HG03135 (cell line): ENCODE measurements at regions not wholly inside any gene's neighbourhood (a gene's known extent, or its start where the extent isn't known, plus 50 kb on each side); places are given as distances from the start of the nearest gene placed in this dataset.

Source experiments
- ATAC-seq: cut with Tn5 transposase; IDR thresholded peaks from one replicate; pipeline ENCODE4 v1.9.1; 2021; ENCODE audit warnings: mild to moderate bottlenecking, moderate library complexity; ENCODE audit not compliant: unreplicated experiment

- no peak for ATAC-seq
These were observed 256.9 kb downstream of the ATXN7L3B start for GRCh38 chr12:74794522-74794921.

GRCh38 chr12:74801625-74802024 is 264.0 kb downstream of the ATXN7L3B start:
- ATAC-seq: no peak

DNA sequence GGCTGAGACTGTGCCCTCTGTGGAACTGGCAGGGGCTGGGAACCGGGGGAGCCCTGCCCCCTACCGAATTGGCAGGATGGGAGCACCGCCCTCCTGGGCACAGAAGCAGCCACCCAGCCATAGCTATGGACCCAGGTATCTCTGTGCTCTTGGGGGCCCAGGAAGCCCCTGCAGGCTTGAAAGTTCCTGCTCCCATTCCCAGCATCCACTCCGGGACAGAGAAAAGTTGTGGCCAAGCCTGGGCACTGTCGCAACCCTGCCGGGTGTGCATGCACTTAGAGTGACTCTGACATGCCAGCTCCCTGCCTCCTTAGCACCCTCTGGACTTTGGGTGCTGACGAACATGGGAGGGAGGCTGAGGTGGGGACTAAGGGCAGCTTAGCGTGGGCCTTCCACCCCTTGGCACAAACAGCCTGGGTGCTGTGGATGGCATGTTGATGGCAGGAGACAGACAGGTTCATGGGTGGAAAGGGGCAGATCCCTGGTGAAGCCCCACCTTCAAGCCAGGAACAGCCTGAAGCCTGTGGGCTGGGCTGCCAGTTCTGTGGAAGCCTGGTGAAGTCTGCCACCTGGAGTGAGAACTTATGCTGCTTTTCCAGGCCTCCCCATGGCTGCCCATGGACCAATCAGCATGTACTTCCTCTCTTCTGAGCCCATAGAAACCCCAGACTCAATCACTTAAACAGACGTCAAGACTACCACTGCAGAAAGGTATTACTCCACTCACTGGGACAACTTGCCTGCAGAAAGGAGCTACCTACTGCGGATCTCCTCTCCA is 279.0 kb downstream of the ATXN7L3B start:
- ATAC-seq: no peak

DNA sequence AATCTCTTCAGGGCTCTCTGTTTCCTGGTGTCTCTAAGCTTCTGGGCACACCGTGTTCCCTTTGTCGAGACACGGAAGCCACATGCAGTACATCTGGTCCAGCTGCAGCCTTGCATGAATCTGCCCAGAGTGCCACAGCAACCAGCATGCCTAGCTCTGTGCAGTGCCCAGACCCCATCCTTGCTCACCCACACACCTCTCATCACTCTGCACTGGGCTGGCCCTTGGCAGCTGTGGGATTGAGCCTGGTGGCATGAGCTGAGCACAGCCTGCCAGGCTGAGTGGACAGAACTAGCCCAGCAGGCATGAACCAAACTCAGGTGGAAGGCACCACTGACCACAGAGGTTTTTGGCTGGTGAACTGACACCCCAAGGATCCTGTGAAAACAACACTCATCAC is 279.9 kb downstream of the ATXN7L3B start:
- no peak for ATAC-seq

- ATAC-seq: no peak
These were observed 280.8 kb downstream of the ATXN7L3B start for GRCh38 chr12:74818412-74818811.

GRCh38 chr12:74820324-74820723 is 282.7 kb downstream of the ATXN7L3B start:
- ATAC-seq: no peak

DNA sequence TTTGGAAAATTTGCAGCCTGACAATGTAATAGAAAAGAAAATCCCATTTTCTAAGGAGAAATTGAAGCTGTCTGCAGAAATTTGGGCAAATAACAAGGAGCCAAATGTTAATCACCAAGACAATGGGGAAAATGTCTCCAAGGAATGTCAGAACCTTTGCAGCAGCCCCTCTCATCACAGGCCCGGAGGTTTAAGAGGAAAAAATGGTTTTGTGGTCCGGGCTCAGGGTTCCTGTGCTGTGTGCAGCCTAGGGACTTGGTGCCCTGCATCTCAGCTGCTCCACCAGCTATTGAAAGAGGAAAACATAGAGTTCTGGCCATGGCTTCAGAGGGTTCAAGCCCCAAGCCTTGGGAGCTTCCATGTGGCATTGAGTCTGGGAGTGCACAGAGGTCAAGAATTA is 298.9 kb downstream of the ATXN7L3B start:
- ATAC-seq: no peak

GRCh38 chr12:74846116-74846515 is 308.5 kb downstream of the ATXN7L3B start:
- no peak for ATAC-seq

DNA sequence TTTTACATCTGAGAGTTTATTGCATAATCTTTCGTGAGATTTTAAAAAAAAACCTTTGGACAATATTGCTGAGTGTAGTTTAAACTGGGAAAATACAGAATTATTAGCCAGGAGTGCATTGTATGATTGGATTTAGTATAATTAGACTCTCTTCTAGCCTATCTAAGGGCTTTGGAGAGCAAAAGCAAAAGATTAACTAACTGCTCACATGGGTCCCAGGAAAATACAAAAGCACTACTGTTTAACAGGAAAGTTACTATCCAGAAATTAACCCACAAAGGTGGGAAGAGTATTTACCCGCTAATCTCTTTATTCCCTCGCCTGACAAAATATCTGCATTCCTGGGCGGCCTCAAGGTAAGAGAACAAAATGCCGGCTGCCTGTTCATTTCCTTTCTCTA is 309.5 kb downstream of the ATXN7L3B start:
- no peak for ATAC-seq

DNA sequence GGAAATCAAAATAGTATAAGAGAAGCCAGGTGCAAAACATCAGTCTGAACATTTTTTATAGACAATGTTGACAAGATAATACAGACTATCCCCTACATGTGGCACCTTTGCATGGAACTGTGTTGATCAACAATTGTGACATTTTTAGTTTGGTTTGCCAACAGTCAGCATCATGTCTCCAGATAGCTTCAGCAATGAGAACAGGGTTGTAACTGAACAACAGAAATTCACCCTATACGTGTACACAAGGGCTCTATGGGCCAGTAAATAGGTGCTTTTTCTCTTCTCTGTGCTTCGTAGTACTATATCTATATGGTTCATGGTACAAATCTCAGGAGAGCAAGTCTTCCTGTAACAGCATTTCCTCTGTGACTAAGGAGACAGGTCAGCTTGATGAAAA is 310.4 kb downstream of the ATXN7L3B start:
- ATAC-seq: no peak

- ATAC-seq: no peak
These were observed 312.2 kb downstream of the ATXN7L3B start for GRCh38 chr12:74849801-74850200.

GRCh38 chr12:74871817-74872216 is 334.2 kb downstream of the ATXN7L3B start:
- ATAC-seq: no peak

GRCh38 chr12:74885775-74886174 is 323.9 kb downstream of the KCNC2 start:
- ATAC-seq: no peak

GRCh38 chr12:74889073-74889472 is 320.6 kb downstream of the KCNC2 start:
- ATAC-seq: no peak

DNA sequence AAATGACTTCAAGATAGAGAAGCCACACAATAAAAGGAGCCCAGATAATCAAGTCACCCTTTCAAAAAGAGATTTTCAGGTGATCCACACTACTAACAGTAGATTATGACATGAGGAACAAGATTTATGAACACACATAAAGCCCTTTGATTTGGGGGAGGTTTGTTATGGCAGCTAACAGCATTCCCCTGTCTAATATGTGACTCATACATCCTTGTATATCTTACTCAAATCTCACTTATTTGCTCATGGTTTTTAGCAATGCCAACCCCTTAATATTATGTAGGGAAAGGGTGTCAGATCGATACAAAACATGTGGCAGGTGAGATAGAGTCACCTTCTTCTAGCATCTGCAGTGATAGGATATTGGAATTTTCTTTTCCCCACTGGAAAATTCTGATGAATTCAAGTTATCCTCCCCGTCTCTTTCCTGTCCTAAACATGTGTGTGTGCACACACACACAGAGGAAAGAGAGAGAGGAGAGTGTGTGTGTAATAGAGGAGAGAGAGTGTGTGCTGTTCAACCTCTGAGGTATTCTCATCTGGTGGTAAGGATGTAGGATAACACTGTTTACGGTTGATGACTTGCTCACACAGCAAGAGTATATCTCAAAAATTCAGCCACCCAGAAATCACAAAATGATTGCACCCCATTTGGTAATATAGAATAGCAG is 319.9 kb downstream of the KCNC2 start:
- ATAC-seq: peak; percentile 32

DNA sequence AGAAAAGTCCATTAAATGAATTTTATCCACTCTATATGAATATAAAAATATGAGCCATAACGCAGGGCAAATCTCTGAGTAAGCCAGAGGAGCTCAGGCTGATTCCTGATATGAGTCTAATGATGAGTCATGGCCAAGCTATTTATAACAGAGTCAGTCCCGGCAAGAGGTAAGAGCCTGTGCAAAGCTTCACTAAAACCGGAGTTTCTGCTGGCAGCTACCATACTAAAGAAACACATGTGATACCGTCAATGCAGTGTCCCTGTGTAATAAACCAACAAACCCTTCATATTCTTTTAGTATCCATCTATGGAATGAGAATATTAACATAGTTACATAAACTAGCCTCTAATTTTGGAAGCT is 319.4 kb downstream of the KCNC2 start:
- ATAC-seq: peak; percentile 91

DNA sequence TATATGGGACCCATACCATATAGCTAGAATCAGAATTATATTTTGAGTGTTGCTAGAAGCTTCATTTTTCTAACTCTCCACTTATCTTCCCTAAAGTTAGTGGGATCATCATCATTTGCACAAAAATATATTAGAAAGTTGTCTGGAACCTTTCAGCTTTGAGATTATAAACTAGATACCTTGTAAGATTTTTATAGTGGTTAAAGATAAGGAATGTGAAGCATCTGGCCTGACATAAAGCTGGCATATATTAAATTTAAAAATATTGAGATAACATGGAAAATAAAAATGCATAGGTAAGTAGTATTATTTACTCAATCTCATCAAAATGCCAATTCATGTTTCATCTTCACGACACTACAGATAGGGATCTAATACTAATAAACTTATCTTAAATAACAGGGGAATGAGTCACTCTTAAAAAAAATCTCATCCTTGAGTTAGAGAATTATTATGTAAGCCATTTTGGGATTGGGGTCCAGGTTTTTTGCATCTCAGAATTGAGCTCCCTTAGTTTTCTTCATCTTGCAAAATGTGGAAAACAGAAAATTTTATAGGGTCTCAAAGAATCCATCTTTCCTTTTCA is 318.5 kb downstream of the KCNC2 start:
- no peak for ATAC-seq

- no peak for ATAC-seq
These were observed 317.5 kb downstream of the KCNC2 start for GRCh38 chr12:74892057-74892633.

GRCh38 chr12:74896186-74896585 is 313.5 kb downstream of the KCNC2 start:
- no peak for ATAC-seq

GRCh38 chr12:74897425-74898211 is 312.0 kb downstream of the KCNC2 start:
- ATAC-seq: no peak
